ENCODE measurements at regions not wholly inside any gene's neighbourhood (a gene's known extent, or its start where the extent isn't known, plus 50 kb on each side); places are given as distances from the start of the nearest gene placed in this dataset.
"Not testable (repeated sequence)": the region's sequence is repeated elsewhere in the genome, so short reads cannot be mapped to it uniquely, and the experiment has no call there.

DNA sequence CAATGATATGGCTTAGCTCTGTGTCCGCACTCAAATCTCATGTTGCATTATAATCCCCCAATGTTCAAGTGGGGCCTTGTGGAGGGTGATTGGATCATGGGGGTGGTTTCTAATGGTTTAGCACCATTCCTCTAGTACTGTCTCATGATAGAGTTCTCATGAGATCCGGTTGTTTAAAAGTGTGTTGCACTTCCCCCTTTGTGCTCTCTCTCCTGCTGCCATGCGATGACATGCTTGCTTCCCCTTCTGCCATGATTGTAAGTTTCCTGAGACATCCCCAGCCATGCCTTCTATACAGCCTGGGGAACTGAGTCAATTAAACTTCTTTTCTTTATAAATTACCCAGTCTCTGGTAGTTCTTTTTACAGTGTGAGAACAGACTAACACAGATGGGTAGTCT, 427.1 kb downstream of the CHSY3 start:
- TF ChIP-seq SUZ12 (IDR thresholded peaks at IDR 0.05; ENCODE audit: extremely low read depth, insufficient read depth, insufficient read length) (no peak), ZNF274 (IDR thresholded peaks at IDR 0.05; ENCODE audit: low read depth, low read length) (no peak), YY1 (IDR thresholded peaks at IDR 0.05; ENCODE audit: insufficient read depth, insufficient read length) (no peak)
- Histone ChIP-seq H3K36me3 (ENCODE audit: insufficient read depth, insufficient read length, low read length) (no peaks in the 10 kb centered on the region), H3K9ac (ENCODE audit: insufficient read length, low read depth) (no peak overlapping the region), H3K27me3 (ENCODE audit: insufficient read depth, insufficient read length) (no peaks in the 10 kb centered on the region), H3K9me3 (ENCODE audit: insufficient read depth, low read length) (peaks cover 18% of the 10 kb centered on the region; the same call in 1 of the 2 replicates), H3K4me3 (ENCODE audit: insufficient read length, low read depth) (no peak overlapping the region), H3K4me1 (ENCODE audit: insufficient read depth, insufficient read length) (no peaks in the 10 kb centered on the region)
- DNase-seq (ENCODE audit: low read depth, low spot score), result no peak

DNA sequence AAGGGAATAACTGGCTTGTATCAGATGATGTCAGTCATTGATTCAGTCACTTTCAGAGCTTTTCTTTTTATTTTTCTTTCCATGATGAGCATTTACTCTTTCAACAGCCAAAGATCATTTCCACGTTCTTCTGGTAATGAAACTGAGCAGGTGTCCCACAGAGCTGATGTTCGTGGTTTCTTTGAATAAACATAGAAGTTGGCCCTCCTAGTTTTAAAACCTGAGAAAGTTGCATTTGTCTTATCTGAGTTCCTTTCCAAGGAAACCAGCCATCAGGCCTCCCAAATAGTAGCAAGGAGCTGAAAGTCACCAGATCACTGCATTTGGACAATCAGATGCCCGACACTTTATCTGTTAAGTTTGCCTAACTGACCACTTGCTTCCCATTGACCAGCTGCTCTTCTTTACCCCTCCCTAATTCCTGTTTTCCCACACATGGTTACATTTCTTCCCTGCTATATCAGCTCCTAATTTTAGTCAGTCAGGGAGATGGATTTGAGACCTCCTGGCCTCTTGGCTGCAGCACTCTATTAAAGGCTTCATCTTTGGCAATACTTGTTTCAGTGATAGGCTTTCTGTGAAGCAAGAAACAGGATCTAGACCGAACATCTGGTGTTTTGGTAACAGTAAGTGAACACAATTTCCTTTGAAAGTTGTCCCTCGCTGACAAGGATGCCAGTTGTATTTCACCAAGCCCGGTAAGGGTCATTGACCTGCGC, 420.8 kb downstream of the CHSY3 start:
- H3K4me1 ChIP-seq (ENCODE audit: insufficient read depth, insufficient read length), result no peaks in the 10 kb centered on the region
- no peak overlapping the region for H3K9ac ChIP-seq (ENCODE audit: insufficient read length, low read depth)
- TF ChIP-seq YY1 (IDR thresholded peaks at IDR 0.05; ENCODE audit: insufficient read depth, insufficient read length) (no peak), SUZ12 (IDR thresholded peaks at IDR 0.05; ENCODE audit: extremely low read depth, insufficient read depth, insufficient read length) (no peak), ZNF274 (IDR thresholded peaks at IDR 0.05; ENCODE audit: low read depth, low read length) (no peak)
- no peaks in the 10 kb centered on the region for H3K27me3 ChIP-seq (ENCODE audit: insufficient read depth, insufficient read length)
- no peak for DNase-seq (ENCODE audit: low read depth, low spot score)
- peaks cover 11% of the 10 kb centered on the region for H3K9me3 ChIP-seq (ENCODE audit: insufficient read depth, low read length)
- H3K4me3 ChIP-seq (ENCODE audit: insufficient read length, low read depth), result no peak overlapping the region
- no peaks in the 10 kb centered on the region for H3K36me3 ChIP-seq (ENCODE audit: insufficient read depth, insufficient read length, low read length)

DNA sequence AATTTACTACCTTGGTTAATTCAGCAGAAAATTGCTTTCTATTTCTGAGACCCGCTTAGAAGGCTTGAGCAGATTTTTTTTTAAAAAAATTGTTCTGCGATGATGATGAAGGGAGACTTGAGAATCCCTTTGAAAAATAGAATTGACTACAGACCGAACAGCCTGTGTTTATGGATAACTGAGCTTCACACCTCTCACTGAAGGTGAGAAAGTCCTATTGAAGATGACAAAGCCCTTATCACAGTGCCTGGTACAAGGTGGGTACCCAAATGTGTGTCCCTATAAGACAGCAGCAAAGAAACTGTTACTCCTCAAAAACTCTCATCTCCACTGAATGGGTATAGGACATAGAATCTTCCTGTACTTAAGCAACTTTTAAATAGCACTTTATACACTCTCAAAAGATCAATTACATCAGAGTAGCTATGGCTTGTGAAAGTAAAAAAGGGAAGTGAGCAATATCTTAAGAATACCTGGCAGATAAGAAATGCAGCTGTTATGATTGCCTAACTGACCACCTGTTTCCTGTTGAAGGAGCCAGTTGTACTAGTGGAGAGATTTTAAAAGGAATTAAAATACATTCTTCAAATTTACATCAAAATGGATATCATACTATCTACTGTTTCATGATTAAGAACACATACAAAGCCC, 419.7 kb downstream of the CHSY3 start:
- H3K4me1 ChIP-seq (ENCODE audit: insufficient read depth, insufficient read length), result no peaks in the 10 kb centered on the region
- H3K4me3 ChIP-seq (ENCODE audit: insufficient read length, low read depth), result no peak overlapping the region
- no peaks in the 10 kb centered on the region; the same call in 1 of the 2 replicates for H3K9me3 ChIP-seq (ENCODE audit: insufficient read depth, low read length)
- TF ChIP-seq YY1 (IDR thresholded peaks at IDR 0.05; ENCODE audit: insufficient read depth, insufficient read length) (no peak), SUZ12 (IDR thresholded peaks at IDR 0.05; ENCODE audit: extremely low read depth, insufficient read depth, insufficient read length) (no peak), ZNF274 (IDR thresholded peaks at IDR 0.05; ENCODE audit: low read depth, low read length) (no peak)
- H3K27me3 ChIP-seq (ENCODE audit: insufficient read depth, insufficient read length), result no peaks in the 10 kb centered on the region
- no peaks in the 10 kb centered on the region for H3K36me3 ChIP-seq (ENCODE audit: insufficient read depth, insufficient read length, low read length)
- no peak for DNase-seq (ENCODE audit: low read depth, low spot score)
- no peak overlapping the region for H3K9ac ChIP-seq (ENCODE audit: insufficient read length, low read depth)

DNA sequence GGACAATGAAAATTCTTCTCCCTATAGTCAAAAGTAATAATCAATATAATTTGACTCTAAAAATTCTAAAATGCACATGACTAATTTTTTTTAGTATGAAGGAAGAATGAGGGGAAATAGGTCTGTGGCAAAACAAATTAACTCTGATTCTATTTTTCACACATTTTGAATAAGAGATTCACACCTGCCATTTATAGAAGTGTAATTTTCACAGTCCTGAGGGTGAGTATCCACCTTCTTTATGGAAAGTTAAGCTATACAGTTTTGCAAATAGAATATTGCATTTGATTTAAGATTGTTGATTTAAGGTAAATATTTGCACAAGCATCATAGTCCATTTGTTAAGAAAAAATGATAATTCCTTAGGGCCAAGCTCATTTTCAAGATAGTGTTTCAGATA, 417.7 kb downstream of the CHSY3 start:
- H3K9me3 ChIP-seq (ENCODE audit: insufficient read depth, low read length), result no peaks in the 10 kb centered on the region; the same call in 1 of the 2 replicates
- H3K4me1 ChIP-seq (ENCODE audit: insufficient read depth, insufficient read length), result no peaks in the 10 kb centered on the region
- DNase-seq (ENCODE audit: low read depth, low spot score), result no peak
- TF ChIP-seq SUZ12 (IDR thresholded peaks at IDR 0.05; ENCODE audit: extremely low read depth, insufficient read depth, insufficient read length) (no peak), YY1 (IDR thresholded peaks at IDR 0.05; ENCODE audit: insufficient read depth, insufficient read length) (no peak), ZNF274 (IDR thresholded peaks at IDR 0.05; ENCODE audit: low read depth, low read length) (no peak)
- no peak overlapping the region for H3K4me3 ChIP-seq (ENCODE audit: insufficient read length, low read depth)
- no peak overlapping the region for H3K9ac ChIP-seq (ENCODE audit: insufficient read length, low read depth)
- no peaks in the 10 kb centered on the region for H3K27me3 ChIP-seq (ENCODE audit: insufficient read depth, insufficient read length)
- no peaks in the 10 kb centered on the region for H3K36me3 ChIP-seq (ENCODE audit: insufficient read depth, insufficient read length, low read length)

DNA sequence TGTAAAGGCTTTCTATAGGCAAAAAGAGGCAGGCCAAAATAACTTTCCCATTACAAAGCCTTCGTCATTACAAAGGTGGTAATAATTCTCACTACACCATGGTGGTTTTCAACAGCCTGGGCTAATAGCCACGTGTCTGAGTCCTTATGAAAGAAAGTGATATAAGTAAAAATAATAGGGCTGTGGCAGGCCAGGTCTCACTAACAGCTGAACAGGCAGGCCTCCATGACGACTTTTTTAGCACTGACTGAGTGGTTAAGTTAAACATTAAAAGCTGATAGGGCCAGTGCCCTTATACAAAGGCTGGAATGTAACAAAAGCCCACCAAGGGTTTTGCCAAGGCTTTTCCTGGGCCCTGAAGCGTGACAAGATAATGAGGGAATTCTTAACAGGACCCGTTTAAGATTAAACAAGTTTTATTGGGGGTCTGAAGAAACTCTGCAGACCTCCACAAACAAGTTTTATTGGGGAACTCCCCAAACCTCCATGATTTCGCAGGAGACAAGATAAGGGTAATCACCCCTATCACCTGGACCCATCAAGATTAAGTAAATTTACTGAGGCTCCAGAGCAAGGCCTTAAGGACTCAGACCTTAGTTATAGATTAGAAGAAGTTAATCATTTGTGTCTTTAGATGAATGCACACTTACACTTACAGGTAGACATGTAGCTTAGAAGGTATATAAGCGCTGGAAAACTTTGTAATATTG, 412.9 kb downstream of the CHSY3 start:
- Histone ChIP-seq H3K4me1 (ENCODE audit: insufficient read depth, insufficient read length) (no peaks in the 10 kb centered on the region), H3K9me3 (ENCODE audit: insufficient read depth, low read length) (peaks cover 11% of the 10 kb centered on the region), H3K4me3 (ENCODE audit: insufficient read length, low read depth) (no peak overlapping the region), H3K9ac (ENCODE audit: insufficient read length, low read depth) (no peak overlapping the region), H3K27me3 (ENCODE audit: insufficient read depth, insufficient read length) (no peaks in the 10 kb centered on the region), H3K36me3 (ENCODE audit: insufficient read depth, insufficient read length, low read length) (no peaks in the 10 kb centered on the region)
- TF ChIP-seq ZNF274 (IDR thresholded peaks at IDR 0.05; ENCODE audit: low read depth, low read length) (no peak), SUZ12 (IDR thresholded peaks at IDR 0.05; ENCODE audit: extremely low read depth, insufficient read depth, insufficient read length) (no peak), YY1 (IDR thresholded peaks at IDR 0.05; ENCODE audit: insufficient read depth, insufficient read length) (no peak)
- DNase-seq (ENCODE audit: low read depth, low spot score), result no peak

DNA sequence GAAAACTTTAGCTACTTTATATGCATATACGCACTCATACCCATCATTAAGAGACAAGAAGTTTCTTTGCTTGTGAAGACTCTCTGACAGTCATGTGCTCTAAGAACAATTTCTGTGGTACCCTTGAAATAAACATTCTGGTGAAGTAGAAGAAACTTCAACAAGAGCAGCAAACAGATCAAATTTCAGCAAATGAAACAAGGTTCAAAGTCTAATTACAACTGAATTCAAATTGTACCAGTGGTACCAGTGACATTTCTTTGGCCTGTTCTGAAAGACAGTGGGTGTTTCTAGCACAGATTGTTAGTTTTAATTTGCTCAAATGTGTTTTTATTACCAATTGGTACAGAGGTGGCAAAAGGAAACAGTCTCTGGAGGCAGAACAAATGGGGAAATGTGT, 391.0 kb downstream of the CHSY3 start:
- DNase-seq (ENCODE audit: low read depth, low spot score), result no peak
- Histone ChIP-seq H3K27me3 (ENCODE audit: insufficient read depth, insufficient read length) (no peaks in the 10 kb centered on the region), H3K9me3 (ENCODE audit: insufficient read depth, low read length) (no peaks in the 10 kb centered on the region), H3K4me1 (ENCODE audit: insufficient read depth, insufficient read length) (no peaks in the 10 kb centered on the region), H3K9ac (ENCODE audit: insufficient read length, low read depth) (no peak overlapping the region), H3K4me3 (ENCODE audit: insufficient read length, low read depth) (no peak overlapping the region), H3K36me3 (ENCODE audit: insufficient read depth, insufficient read length, low read length) (no peaks in the 10 kb centered on the region)
- TF ChIP-seq ZNF274 (IDR thresholded peaks at IDR 0.05; ENCODE audit: low read depth, low read length) (no peak), SUZ12 (IDR thresholded peaks at IDR 0.05; ENCODE audit: extremely low read depth, insufficient read depth, insufficient read length) (no peak), YY1 (IDR thresholded peaks at IDR 0.05; ENCODE audit: insufficient read depth, insufficient read length) (no peak)

DNA sequence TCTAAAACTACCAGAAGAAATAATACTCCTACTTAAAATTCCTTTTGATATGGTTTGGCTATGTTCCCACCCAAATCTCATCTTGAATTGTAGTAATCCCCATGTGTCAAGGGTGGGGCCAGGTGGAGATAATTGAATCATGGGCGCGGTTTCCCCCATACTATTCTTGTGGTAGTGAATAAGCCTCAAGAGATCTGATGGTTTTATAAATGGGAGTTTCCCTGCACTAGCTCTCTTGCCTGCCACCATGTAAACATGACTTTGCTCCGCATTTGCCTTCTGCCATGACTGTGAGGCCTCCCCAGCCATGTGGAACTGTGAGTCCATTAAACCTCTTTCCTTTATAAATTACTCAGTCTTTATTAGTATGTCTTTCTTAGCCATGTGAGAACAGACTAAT, 390.5 kb downstream of the CHSY3 start:
- not testable (repeated sequence) for H3K4me1 ChIP-seq (ENCODE audit: insufficient read depth, insufficient read length); H3K9ac ChIP-seq (ENCODE audit: insufficient read length, low read depth); H3K36me3 ChIP-seq (ENCODE audit: insufficient read depth, insufficient read length, low read length); H3K9me3 ChIP-seq (ENCODE audit: insufficient read depth, low read length); DNase-seq (ENCODE audit: low read depth, low spot score); H3K27me3 ChIP-seq (ENCODE audit: insufficient read depth, insufficient read length); H3K4me3 ChIP-seq (ENCODE audit: insufficient read length, low read depth)

Data from NT2/D1 (cell line).